K562 (cell line): ENCODE measurements at regions not wholly inside any gene's neighbourhood (a gene's known extent, or its start where the extent isn't known, plus 50 kb on each side); places are given as distances from the start of the nearest gene placed in this dataset.

ENCODE experiments used
- ATAC-seq: fragments of 200-7000 bp; cut with Tn5 transposase; 3 replicates; pipeline ENCODE4 v1.9.1; 2020; ENCODE audit warnings: moderate library complexity
- BruUV-seq: library from RNA; stranded (reverse); fragments of 400-500 nt; replicated peaks from 2 replicates; lab custom pipeline; 2021; lab: Mats Ljungman, UMichigan
- CTCF ChIA-PET: fragments of 300-600 bp; formaldehyde crosslinking; extraction: SDS; loops from one replicate; lab custom pipeline; 2021; ENCODE audit warnings: low intra/inter-chr PET ratio; lab: Yijun Ruan, JAX
- POLR2A ChIA-PET: fragments of 300-600, 350-650 bp; sonication (Branson Sonifier 250); formaldehyde crosslinking; extraction: SDS; loops from one replicate; lab custom pipeline; 2021; ENCODE audit warnings: antibody characterized with exemption, inconsistent platforms; lab: Yijun Ruan, JAX
- DNase-seq, 4 experiments: peaks; one replicate each; pipeline versions ENCODE4 v3.0.0 to v3.0.0-alpha.2; 2011 to 2018; ENCODE audit warnings: low spot score in 3 of 4, mixed read lengths in 3 of 4; ENCODE audit errors: extremely low read depth in 1 of 4
- FAIRE-seq: peaks from 2 replicates; lab custom pipeline; 2011; peaks lifted over from hg19 to GRCh38; lab: Jason Lieb, UNC
- H2AFZ ChIP-seq: 2 replicates; pipeline ENCODE4 v1.6.0; 2011; ENCODE audit warnings: low read depth, low read length, control low read depth, inconsistent platforms
- H3K27ac ChIP-seq: fragments of 200-600 bp; 3 replicates; pipeline ENCODE4 v1.8.0; 2011; ENCODE audit warnings: low read depth, mild to moderate bottlenecking, control low read depth, inconsistent platforms, low read length, moderate library complexity, mixed read lengths; ENCODE audit errors: extremely low read depth
- H3K27me3 ChIP-seq, 2 experiments: fragments of 300-600 bp in 1 of 2; 2 replicates in 1 of 2; 3 replicates in 1 of 2; pipeline versions ENCODE4 v1.6.0 to v1.8.0; 2011; ENCODE audit warnings: inconsistent platforms in 2 of 2, low read length in 2 of 2, mild to moderate bottlenecking in 1 of 2, mixed read lengths in 1 of 2, moderate library complexity in 1 of 2; ENCODE audit not compliant: control insufficient read depth in 2 of 2, insufficient read depth in 2 of 2
- H3K36me3 ChIP-seq: fragments of 300-600 bp; 3 replicates; pipeline ENCODE4 v1.8.0; 2011; ENCODE audit warnings: mild to moderate bottlenecking, low read length, inconsistent platforms; ENCODE audit not compliant: control insufficient read depth, insufficient read depth
- H3K4me1 ChIP-seq, 2 experiments: fragments of 200-600 bp in 1 of 2; replicated peaks in 1 of 2; 2 replicates in 1 of 2; 3 replicates in 1 of 2; pipeline versions ENCODE4 v1.5.1 to v1.8.0; 2011; ENCODE audit warnings: inconsistent platforms in 2 of 2, low read length in 2 of 2, mild to moderate bottlenecking in 1 of 2, mixed read lengths in 1 of 2, moderate library complexity in 1 of 2; ENCODE audit not compliant: control insufficient read depth in 2 of 2, insufficient read depth in 2 of 2
- H3K4me2 ChIP-seq: 2 replicates; pipeline ENCODE4 v1.6.1; 2011; ENCODE audit warnings: low read length, control low read depth, inconsistent platforms, mixed read lengths; ENCODE audit not compliant: insufficient read depth
- H3K4me3 ChIP-seq: fragments of 200-600 bp; sonication (generic), shearing (Covaris generic); 2 replicates; pipeline ENCODE4 v1.5.1; 2016; ENCODE audit warnings: control low read depth, inconsistent platforms
- H3K79me2 ChIP-seq: fragments of 200-600 bp; 3 replicates; pipeline ENCODE4 v1.8.0; 2011; ENCODE audit warnings: low read length, inconsistent platforms; ENCODE audit not compliant: control insufficient read depth, insufficient read depth
- H3K9ac ChIP-seq, 2 experiments: 2 replicates each; pipeline versions ENCODE4 v1.6.0 to v1.6.1; 2011; ENCODE audit warnings: low read depth in 2 of 2, low read length in 2 of 2, control low read depth in 1 of 2, inconsistent platforms in 1 of 2, mild to moderate bottlenecking in 1 of 2, mixed read lengths in 1 of 2; ENCODE audit not compliant: insufficient read depth in 1 of 2
- H3K9me1 ChIP-seq: one replicate; pipeline ENCODE4 v1.6.0; 2011; ENCODE audit warnings: inconsistent platforms, mild to moderate bottlenecking, low read length, moderate library complexity; ENCODE audit not compliant: control insufficient read depth, insufficient read depth
- H3K9me3 ChIP-seq: replicated peaks from 2 replicates; pipeline ENCODE4 v1.5.1; 2011; ENCODE audit warnings: low read depth, low read length, inconsistent platforms; ENCODE audit not compliant: control insufficient read depth, insufficient read depth
- H4K20me1 ChIP-seq: replicated peaks from 2 replicates; pipeline ENCODE4 v1.6.1; 2011; ENCODE audit warnings: low read length, inconsistent platforms, mixed read lengths; ENCODE audit not compliant: control insufficient read depth, insufficient read depth
- ADNP ChIP-seq: fragments of 200-800 bp; sonication (Bioruptor generic); IDR thresholded peaks from 2 replicates; pipeline ENCODE4 v1.6.1; 2016; ENCODE audit warnings: missing genetic modification characterization, missing compliant biosample characterization
- CBFA2T2 ChIP-seq: fragments of 450-650 bp; conservative IDR thresholded peaks from 2 replicates; pipeline ENCODE4 v1.6.1; 2017; ENCODE audit warnings: mild to moderate bottlenecking
- ETV1 ChIP-seq: fragments of 450-650 bp; conservative IDR thresholded peaks from 2 replicates; pipeline ENCODE4 v1.6.1; 2016; ENCODE audit warnings: missing genetic modification characterization, control low read depth, low read depth, missing compliant biosample characterization
- GTF2F1 ChIP-seq: IDR thresholded peaks from 2 replicates; pipeline ENCODE4 v1.6.1; 2011; ENCODE audit warnings: low read depth, low read length, improper control_type of control experiment
- KAT2B ChIP-seq: IDR thresholded peaks from one replicate; pipeline ENCODE4 v1.6.1; 2012; ENCODE audit warnings: low read depth, mild to moderate bottlenecking, control low read depth, inconsistent platforms, low read length, moderate library complexity
- MTF1 ChIP-seq: fragments of 250-450 bp; sonication (Bioruptor Pico); IDR thresholded peaks from 2 replicates; pipeline ENCODE4 v1.9.0; 2021; ENCODE audit warnings: moderate library complexity, mild to moderate bottlenecking, inconsistent platforms, borderline replicate concordance
- PML ChIP-seq: IDR thresholded peaks from 2 replicates; pipeline ENCODE4 v1.6.1; 2012; ENCODE audit warnings: low read length, inconsistent platforms
- ZKSCAN8 ChIP-seq: fragments of 200-800 bp; sonication (Bioruptor generic); IDR thresholded peaks from 2 replicates; pipeline ENCODE4 v1.6.1; 2016; ENCODE audit warnings: missing genetic modification characterization, missing compliant biosample characterization
- WGBS: fragments of 100-300 bp; shearing (Covaris generic); methylation state at CpG from one replicate; pipeline ENCODE4 v1.1.6; 2016; ENCODE audit warnings: low coverage, mixed read lengths; ENCODE audit not compliant: insufficient coverage; ENCODE audit errors: missing lambda C conversion rate; 5-methylcytosine and 5-hydroxymethylcytosine counted together
- in situ Hi-C: fragments of 300-500 bp; cut with MboI; formaldehyde crosslinking; loops from 4 replicates; pipeline ENCODE4 v1.15.0; 2018; ENCODE audit warnings: inconsistent platforms, mixed read lengths
- intact Hi-C: fragments of 100-400 bp; cut with micrococcal nuclease; formaldehyde crosslinking; loops from 2 replicates; pipeline ENCODE4 v1.14.2; 2022
- TF ChIP-seq, protein P1 (sequence below), 2 experiments: fragments of 450-650 bp in 1 of 2; sonication (generic) in 1 of 2; formaldehyde crosslinking in 1 of 2; IDR thresholded peaks in 1 of 2; conservative IDR thresholded peaks in 1 of 2; 2 replicates each; pipeline versions ENCODE4 v1.6.1 to v1.8.1; 2016 to 2023; ENCODE audit warnings: mild to moderate bottlenecking in 2 of 2, moderate library complexity in 2 of 2, inconsistent platforms in 1 of 2, missing genetic modification reagents in 1 of 2
- TF ChIP-seq, protein P2 (sequence below), 2 experiments: IDR thresholded peaks; 2 replicates each; pipeline ENCODE4 v1.6.1; 2011; ENCODE audit warnings: borderline replicate concordance in 1 of 2, control low read depth in 1 of 2, low read depth in 1 of 2, low read length in 1 of 2, mild to moderate bottlenecking in 1 of 2, mixed read lengths in 1 of 2, moderate library complexity in 1 of 2; ENCODE audit not compliant: insufficient read depth in 1 of 2, insufficient read length in 1 of 2, poor library complexity in 1 of 2, severe bottlenecking in 1 of 2; ENCODE audit errors: extremely low read depth in 1 of 2
- TF ChIP-seq, protein P3 (sequence below): fragments of 250-450 bp; sonication (Bioruptor Pico); IDR thresholded peaks from 2 replicates; pipeline ENCODE4 v1.5.0; 2020; ENCODE audit warnings: mild to moderate bottlenecking

DNA sequence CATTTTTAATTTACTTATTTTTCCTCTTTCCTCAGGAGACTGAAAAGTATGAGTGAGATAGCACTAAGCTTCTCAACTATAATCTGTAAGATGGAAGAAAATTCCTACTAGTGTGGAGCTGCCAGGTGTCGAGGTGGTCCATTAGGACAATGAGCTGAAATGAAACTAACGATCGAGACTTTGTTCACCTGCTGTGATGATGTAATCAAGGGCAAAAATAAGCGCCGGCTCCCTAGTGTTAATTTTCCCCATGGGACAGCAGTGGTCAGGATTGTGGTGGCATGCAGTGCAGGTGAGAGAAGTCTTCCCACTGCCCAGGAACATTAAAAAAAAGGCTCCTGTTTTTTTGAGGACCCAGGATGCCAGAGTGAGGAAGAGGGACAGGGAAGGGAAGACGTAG lies 859.1 kb upstream of the GCFC2 start:
- H2AFZ ChIP-seq: no peak overlapping the region
- H3K36me3 ChIP-seq: no peaks in the 10 kb centered on the region
- ATAC-seq (no peak), DNase-seq (no peak), FAIRE-seq (no peak)
- H4K20me1 ChIP-seq: no peaks in the 10 kb centered on the region
- in situ Hi-C loops (no loop called here), intact Hi-C loops (no loop called here)
- CTCF ChIA-PET: no interaction called here
- no peak overlapping the region for H3K4me3 ChIP-seq
- H3K9me1 ChIP-seq: no peaks in the 10 kb centered on the region
- no peak overlapping the region for H3K27ac ChIP-seq
- no peak overlapping the region for H3K9ac ChIP-seq
- H3K27me3 ChIP-seq: no peaks in the 10 kb centered on the region
- H3K4me1 ChIP-seq: no peaks in the 10 kb centered on the region
- POLR2A ChIA-PET: no interaction called here
- no peak overlapping the region for H3K4me2 ChIP-seq
- no TSS peak for BruUV-seq
- H3K79me2 ChIP-seq: no peaks in the 10 kb centered on the region
- 3% methylated on average over 6 of the region's 6 CpGs for WGBS
- no peak for TF ChIP-seq ADNP (tag)
- TF ChIP-seq, protein P1, sequence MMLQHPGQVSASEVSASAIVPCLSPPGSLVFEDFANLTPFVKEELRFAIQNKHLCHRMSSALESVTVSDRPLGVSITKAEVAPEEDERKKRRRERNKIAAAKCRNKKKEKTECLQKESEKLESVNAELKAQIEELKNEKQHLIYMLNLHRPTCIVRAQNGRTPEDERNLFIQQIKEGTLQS (IDR thresholded peaks at IDR 0.05): 0 out of 2 replicates have a peak, but pooled peaks have one; percentile 17
- TF ChIP-seq, protein P1 (CRISPR knock-in tag; conservative IDR thresholded peaks at IDR 0.05): no peak
- H3K9me3 ChIP-seq: no peaks in the 10 kb centered on the region

DNA sequence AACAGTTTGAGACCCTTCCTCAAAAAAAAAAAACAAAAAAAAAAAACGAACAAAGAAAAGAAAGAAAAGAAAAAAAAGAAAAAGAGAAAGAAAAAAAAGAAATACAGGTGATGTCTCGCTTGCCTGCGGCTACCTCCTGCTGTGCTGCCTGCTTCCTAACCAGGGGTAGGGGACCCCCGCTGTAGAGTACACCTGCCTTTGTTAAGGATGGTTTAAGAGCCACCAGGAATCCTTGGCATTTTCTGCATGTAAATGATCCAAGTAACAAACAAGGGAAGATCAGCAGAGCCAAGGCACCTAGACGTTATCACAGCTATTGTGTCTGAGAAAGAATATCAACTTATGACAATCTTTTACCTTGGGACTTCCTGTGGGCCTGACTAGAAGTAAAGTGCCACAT lies 856.8 kb upstream of the GCFC2 start:
- 0% methylated on average over 3 of the region's 5 CpGs for WGBS
- no peak overlapping the region for H3K27ac ChIP-seq
- no peak overlapping the region for H2AFZ ChIP-seq
- intact Hi-C loops (no loop called here), in situ Hi-C loops (no loop called here)
- FAIRE-seq: no peak
- no peak for DNase-seq
- no peaks in the 10 kb centered on the region for H4K20me1 ChIP-seq
- no peaks in the 10 kb centered on the region for H3K9me1 ChIP-seq
- BruUV-seq: no TSS peak
- H3K27me3 ChIP-seq: no peaks in the 10 kb centered on the region
- H3K9ac ChIP-seq: no peak overlapping the region
- no peaks in the 10 kb centered on the region for H3K9me3 ChIP-seq
- no peak overlapping the region for H3K4me3 ChIP-seq
- no peaks in the 10 kb centered on the region for H3K36me3 ChIP-seq
- CTCF ChIA-PET: no interaction called here
- H3K4me1 ChIP-seq: no peaks in the 10 kb centered on the region
- no peak overlapping the region for H3K4me2 ChIP-seq
- POLR2A ChIA-PET: no interaction called here
- ATAC-seq: no peak
- no peaks in the 10 kb centered on the region for H3K79me2 ChIP-seq
- TF ChIP-seq, protein P2, sequence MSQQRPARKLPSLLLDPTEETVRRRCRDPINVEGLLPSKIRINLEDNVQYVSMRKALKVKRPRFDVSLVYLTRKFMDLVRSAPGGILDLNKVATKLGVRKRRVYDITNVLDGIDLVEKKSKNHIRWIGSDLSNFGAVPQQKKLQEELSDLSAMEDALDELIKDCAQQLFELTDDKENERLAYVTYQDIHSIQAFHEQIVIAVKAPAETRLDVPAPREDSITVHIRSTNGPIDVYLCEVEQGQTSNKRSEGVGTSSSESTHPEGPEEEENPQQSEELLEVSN (IDR thresholded peaks at IDR 0.05; ENCODE audit: borderline replicate concordance in 1 of 2, extremely low read depth in 1 of 2, insufficient read depth in 1 of 2, insufficient read length in 1 of 2, low read depth in 1 of 2, low read length in 1 of 2, poor library complexity in 1 of 2, severe bottlenecking in 1 of 2): no peak
- TF ChIP-seq CBFA2T2 (no peak), MTF1 (CRISPR knock-in tag) (no peak), ZKSCAN8 (CRISPR knock-in tag) (no peak), GTF2F1 (no peak), KAT2B (no peak), ETV1 (tag) (no peak), PML (no peak)
- TF ChIP-seq, protein P3, sequence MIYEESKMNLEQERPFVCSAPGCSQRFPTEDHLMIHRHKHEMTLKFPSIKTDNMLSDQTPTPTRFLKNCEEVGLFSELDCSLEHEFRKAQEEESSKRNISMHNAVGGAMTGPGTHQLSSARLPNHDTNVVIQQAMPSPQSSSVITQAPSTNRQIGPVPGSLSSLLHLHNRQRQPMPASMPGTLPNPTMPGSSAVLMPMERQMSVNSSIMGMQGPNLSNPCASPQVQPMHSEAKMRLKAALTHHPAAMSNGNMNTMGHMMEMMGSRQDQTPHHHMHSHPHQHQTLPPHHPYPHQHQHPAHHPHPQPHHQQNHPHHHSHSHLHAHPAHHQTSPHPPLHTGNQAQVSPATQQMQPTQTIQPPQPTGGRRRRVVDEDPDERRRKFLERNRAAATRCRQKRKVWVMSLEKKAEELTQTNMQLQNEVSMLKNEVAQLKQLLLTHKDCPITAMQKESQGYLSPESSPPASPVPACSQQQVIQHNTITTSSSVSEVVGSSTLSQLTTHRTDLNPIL (CRISPR knock-in tag): no peak
